HG03565 (cell line): ENCODE measurements at regions not wholly inside any gene's neighbourhood (a gene's known extent, or its start where the extent isn't known, plus 50 kb on each side); places are given as distances from the start of the nearest gene placed in this dataset.

Source experiments
- ATAC-seq: cut with Tn5 transposase; IDR thresholded peaks from one replicate; pipeline ENCODE4 v1.9.1; 2021; ENCODE audit warnings: mild to moderate bottlenecking, moderate library complexity; ENCODE audit not compliant: unreplicated experiment

GRCh38 chr2:15858466-15858865 is 81.9 kb upstream of the MYCN start:
- no peak for ATAC-seq

- ATAC-seq, result no peak
These were observed 80.2 kb upstream of the MYCN start for GRCh38 chr2:15860051-15860663.

- no peak for ATAC-seq
These were observed 79.6 kb upstream of the MYCN start for GRCh38 chr2:15860760-15861159.

GRCh38 chr2:15861172-15861822 is 79.1 kb upstream of the MYCN start:
- no peak for ATAC-seq

- no peak for ATAC-seq
These were observed 78.5 kb upstream of the MYCN start for GRCh38 chr2:15861898-15862297.

GRCh38 chr2:15863089-15863488 is 77.3 kb upstream of the MYCN start:
- ATAC-seq, result no peak

GRCh38 chr2:15863494-15864175 is 76.7 kb upstream of the MYCN start:
- no peak for ATAC-seq

GRCh38 chr2:15864176-15864769 is 76.1 kb upstream of the MYCN start:
- ATAC-seq, result no peak

- ATAC-seq, result no peak
These were observed 74.4 kb upstream of the MYCN start for GRCh38 chr2:15865923-15866322.

- ATAC-seq, result no peak
These were observed 73.7 kb upstream of the MYCN start for GRCh38 chr2:15866563-15867193.

- no peak for ATAC-seq
These were observed 72.9 kb upstream of the MYCN start for GRCh38 chr2:15867194-15868171.

GRCh38 chr2:15868186-15868585 is 72.2 kb upstream of the MYCN start:
- ATAC-seq, result no peak

- no peak for ATAC-seq
These were observed 71.6 kb upstream of the MYCN start for GRCh38 chr2:15868704-15869103.

GRCh38 chr2:15869396-15869795 is 71.0 kb upstream of the MYCN start:
- no peak for ATAC-seq

- no peak for ATAC-seq
These were observed 70.5 kb upstream of the MYCN start for GRCh38 chr2:15869871-15870270.

- no peak for ATAC-seq
These were observed 69.8 kb upstream of the MYCN start for GRCh38 chr2:15870565-15870964.

GRCh38 chr2:15871239-15871783 is 69.0 kb upstream of the MYCN start:
- ATAC-seq, result no peak

GRCh38 chr2:15872854-15873253 is 67.5 kb upstream of the MYCN start:
- no peak for ATAC-seq

- ATAC-seq, result no peak
These were observed 66.0 kb upstream of the MYCN start for GRCh38 chr2:15874321-15874720.
